GM12874 (cell line): ENCODE measurements at regions not wholly inside any gene's neighbourhood (a gene's known extent, or its start where the extent isn't known, plus 50 kb on each side); places are given as distances from the start of the nearest gene placed in this dataset.

ENCODE experiments used
- CTCF ChIP-seq: IDR thresholded peaks from 2 replicates; pipeline ENCODE4 v1.5.1; 2011; ENCODE audit warnings: low read depth, mild to moderate bottlenecking, control low read depth, low read length, moderate library complexity; ENCODE audit not compliant: insufficient read depth

GRCh38 chr14:105879867-105880561 is 353.6 kb downstream of the TMEM121 start:
- TF ChIP-seq CTCF: no peak

- no peak for TF ChIP-seq CTCF
Measured at GRCh38 chr14:105880616-105881015, 354.2 kb downstream of the TMEM121 start.

DNA sequence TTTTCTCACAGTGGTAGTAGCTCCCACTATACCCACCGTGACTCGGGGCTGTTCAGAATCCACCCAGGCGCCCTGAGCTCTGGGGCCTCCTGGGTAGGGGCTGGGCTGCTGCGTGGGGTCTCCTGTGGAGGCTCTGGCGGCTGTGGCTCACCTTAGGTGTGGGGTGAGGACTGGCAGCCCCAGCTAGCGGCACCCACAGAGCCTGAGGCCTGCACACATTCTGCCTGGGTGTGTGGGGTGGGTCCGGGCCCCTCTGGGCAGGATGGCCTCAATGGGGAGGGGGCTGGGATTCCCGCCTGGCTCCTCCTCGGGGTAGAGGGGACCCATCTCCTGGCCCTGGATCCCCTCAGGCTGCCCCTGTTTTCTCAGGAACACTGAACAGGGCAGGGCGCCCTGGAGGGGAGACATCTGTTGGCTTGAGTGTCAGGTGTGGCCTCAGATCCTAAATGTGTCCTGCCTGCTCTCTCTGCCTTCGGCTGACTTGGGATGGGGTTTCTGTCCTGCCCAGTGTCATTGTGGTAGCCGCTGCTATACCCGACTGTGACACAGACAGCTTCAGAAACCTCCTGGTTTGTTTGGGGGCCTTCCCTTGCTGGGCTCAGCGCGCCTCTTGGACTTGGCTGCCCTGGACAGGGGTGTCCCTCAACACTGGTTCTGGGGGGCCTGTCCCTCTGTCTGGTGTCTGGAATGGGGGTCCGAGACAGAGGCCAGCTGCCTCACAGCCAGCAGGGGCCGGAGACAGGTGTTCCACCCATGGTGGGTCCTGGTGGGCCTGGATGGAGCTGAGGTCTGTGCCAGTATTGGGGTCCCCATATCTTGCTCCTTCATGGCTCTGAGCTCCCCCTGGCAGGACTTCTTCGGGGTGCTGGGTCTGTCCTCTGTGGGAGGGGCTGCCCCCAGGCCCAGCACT is 354.9 kb downstream of the TMEM121 start:
- no peak for TF ChIP-seq CTCF

DNA sequence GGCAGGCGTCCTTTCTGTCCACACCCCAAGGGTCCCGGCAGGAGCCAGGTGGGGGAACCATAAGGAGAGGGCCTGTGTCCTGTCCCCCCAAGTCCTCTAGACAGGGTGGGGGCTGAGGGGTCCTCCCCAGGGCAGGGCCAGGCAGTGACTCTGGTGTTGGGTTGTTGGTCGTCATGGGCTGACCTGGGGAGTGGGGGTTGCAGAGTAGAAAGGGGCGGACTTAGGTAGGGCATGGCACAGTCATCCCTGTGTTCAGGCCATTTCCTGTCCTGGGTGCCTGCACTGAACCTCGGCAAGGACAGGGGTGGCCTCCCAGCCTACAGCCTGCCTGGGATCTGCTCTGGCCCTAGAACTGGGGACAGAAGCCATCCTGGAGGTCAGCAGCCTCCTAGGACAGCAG is 356.2 kb downstream of the TMEM121 start:
- no peak for TF ChIP-seq CTCF

GRCh38 chr14:105883066-105884005 is 357.0 kb downstream of the TMEM121 start:
- no peak for TF ChIP-seq CTCF

DNA sequence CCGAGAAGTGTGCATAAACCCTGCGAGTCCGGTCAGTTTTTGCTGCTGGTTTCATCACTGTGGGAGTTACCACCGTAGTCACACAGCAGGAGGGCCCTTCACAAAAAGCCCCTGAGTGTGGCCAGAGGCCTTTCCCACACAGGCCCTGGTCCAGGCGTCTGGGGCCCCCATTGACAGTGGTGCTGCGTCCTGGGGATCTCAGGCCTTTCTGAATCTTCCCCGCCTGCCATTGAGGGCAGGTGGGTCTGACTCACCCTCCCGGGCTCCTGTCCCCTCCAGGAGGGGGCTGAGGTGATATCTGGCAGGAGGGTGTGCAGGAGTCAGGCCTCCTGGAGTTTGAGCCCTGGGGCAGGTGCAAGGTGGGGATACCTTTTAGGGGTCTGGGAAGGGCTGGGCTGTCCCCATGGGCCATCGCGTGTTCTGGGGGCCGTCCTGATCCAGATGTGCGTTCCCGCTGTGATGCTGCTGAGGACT is 358.5 kb downstream of the TMEM121 start:
- no peak for TF ChIP-seq CTCF
